A673 (cell line): ENCODE measurements at regions not wholly inside any gene's neighbourhood (a gene's known extent, or its start where the extent isn't known, plus 50 kb on each side); places are given as distances from the start of the nearest gene placed in this dataset.
A peak's percentile ranks its signal among the peaks of the same experiment; 100 is the strongest.

Source experiments
- BruUV-seq: library from RNA; stranded (reverse); fragments of 400-500 nt; replicated peaks from 2 replicates; lab custom pipeline; 2021; lab: Mats Ljungman, UMichigan
- CTCF ChIA-PET: fragments of 300-600 bp; sonication (Branson Sonifier 250); formaldehyde crosslinking; loops from one replicate; lab custom pipeline; 2022; ENCODE audit warnings: antibody characterized with exemption; lab: Charles Lee
- POLR2A ChIA-PET: fragments of 300-600 bp; sonication (Branson Sonifier 250); formaldehyde crosslinking; loops from one replicate; lab custom pipeline; 2022; ENCODE audit warnings: antibody characterized with exemption; ENCODE audit not compliant: low non-redundant PET; lab: Charles Lee
- DNase-seq: peaks from one replicate; pipeline ENCODE4 v3.0.0-alpha.2; 2015; ENCODE audit warnings: low spot score
- H3K27ac ChIP-seq: fragments of 200-600 bp; sonication (generic); 2 replicates; pipeline ENCODE4 v1.5.1; 2016; ENCODE audit warnings: mixed run types, low read depth, mild to moderate bottlenecking, mixed read lengths, antibody characterized with exemption, low read length; ENCODE audit not compliant: poor library complexity, severe bottlenecking
- H3K27me3 ChIP-seq: fragments of 200-600 bp; sonication (generic); replicated peaks from 2 replicates; pipeline ENCODE4 v1.6.1; 2017; ENCODE audit warnings: mixed run types, low read depth, mild to moderate bottlenecking, mixed read lengths, antibody characterized with exemption, low read length; ENCODE audit not compliant: insufficient read depth, poor library complexity
- H3K36me3 ChIP-seq: fragments of 200-600 bp; sonication (generic); 2 replicates; pipeline ENCODE4 v1.6.1; 2016; ENCODE audit warnings: mixed run types, mild to moderate bottlenecking, mixed read lengths, antibody characterized with exemption, low read length; ENCODE audit not compliant: insufficient read depth, poor library complexity, severe bottlenecking
- H3K4me1 ChIP-seq: fragments of 200-600 bp; sonication (generic); 2 replicates; pipeline ENCODE4 v1.6.1; 2017; ENCODE audit warnings: mixed run types, mild to moderate bottlenecking, mixed read lengths, antibody characterized with exemption, low read length; ENCODE audit not compliant: insufficient read depth, poor library complexity, severe bottlenecking
- H3K4me3 ChIP-seq: fragments of 200-600 bp; sonication (generic); 2 replicates; pipeline ENCODE4 v1.5.1; 2016; ENCODE audit warnings: low read depth, mixed run types, mild to moderate bottlenecking, mixed read lengths, low read length; ENCODE audit not compliant: poor library complexity, severe bottlenecking
- H3K9me3 ChIP-seq: fragments of 200-600 bp; sonication (generic); 2 replicates; pipeline ENCODE4 v1.6.1; 2016; ENCODE audit warnings: mixed run types, low read depth, mild to moderate bottlenecking, mixed read lengths, antibody characterized with exemption, low read length; ENCODE audit not compliant: poor library complexity, severe bottlenecking
- EZH2 ChIP-seq: fragments of 200-600 bp; sonication (generic); IDR thresholded peaks from 2 replicates; pipeline ENCODE4 v1.6.1; 2017; ENCODE audit warnings: borderline replicate concordance, low read depth, mild to moderate bottlenecking, mixed read lengths, antibody characterized with exemption, low read length; ENCODE audit not compliant: poor library complexity, severe bottlenecking
- intact Hi-C: fragments of 100-400 bp; cut with micrococcal nuclease; formaldehyde crosslinking; loops from one replicate; pipeline ENCODE4 v1.10.0; 2022; ENCODE audit not compliant: unreplicated experiment
- TF ChIP-seq, protein P1 (sequence below): fragments of 300-800, 200-600 bp; sonication (generic); conservative IDR thresholded peaks from 2 replicates; pipeline ENCODE4 v1.5.1; 2017; ENCODE audit warnings: low read depth, mild to moderate bottlenecking, antibody characterized with exemption, low read length, moderate library complexity, mixed read lengths

DNA sequence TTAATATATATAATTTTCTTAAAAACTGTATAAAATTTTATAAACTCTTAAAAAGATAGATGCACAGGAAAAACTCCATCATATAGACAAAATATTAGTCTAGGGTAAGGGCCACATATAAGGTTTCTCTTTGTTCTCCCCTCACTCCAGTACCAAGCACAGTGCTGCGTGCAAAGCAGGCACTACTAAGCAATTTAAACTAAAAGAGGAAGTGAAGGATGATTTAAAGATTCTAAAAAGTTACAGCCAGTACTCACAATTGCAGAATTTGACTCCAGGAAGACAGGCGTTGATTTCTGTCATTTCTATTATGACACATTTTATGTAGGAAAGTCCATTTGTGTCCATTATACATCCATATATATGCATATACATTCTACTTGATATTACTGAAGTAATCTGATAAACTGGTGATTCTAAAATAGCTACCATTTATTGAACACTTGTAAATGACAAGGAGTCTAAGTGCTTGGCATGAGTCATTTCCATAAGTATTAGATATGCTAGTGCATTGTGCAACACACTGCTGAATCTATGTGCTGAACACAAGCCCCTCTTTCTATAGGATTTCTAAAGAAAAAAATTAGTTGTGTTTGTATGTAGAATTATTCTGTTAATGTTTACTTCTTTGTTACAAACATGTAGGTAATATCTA lies 785.5 kb upstream of the ARRDC4 start:
- no peaks in the 10 kb centered on the region for H3K27me3 ChIP-seq
- H3K36me3 ChIP-seq: no peaks in the 10 kb centered on the region
- CTCF ChIA-PET: no interaction called here
- TF ChIP-seq, protein P1, sequence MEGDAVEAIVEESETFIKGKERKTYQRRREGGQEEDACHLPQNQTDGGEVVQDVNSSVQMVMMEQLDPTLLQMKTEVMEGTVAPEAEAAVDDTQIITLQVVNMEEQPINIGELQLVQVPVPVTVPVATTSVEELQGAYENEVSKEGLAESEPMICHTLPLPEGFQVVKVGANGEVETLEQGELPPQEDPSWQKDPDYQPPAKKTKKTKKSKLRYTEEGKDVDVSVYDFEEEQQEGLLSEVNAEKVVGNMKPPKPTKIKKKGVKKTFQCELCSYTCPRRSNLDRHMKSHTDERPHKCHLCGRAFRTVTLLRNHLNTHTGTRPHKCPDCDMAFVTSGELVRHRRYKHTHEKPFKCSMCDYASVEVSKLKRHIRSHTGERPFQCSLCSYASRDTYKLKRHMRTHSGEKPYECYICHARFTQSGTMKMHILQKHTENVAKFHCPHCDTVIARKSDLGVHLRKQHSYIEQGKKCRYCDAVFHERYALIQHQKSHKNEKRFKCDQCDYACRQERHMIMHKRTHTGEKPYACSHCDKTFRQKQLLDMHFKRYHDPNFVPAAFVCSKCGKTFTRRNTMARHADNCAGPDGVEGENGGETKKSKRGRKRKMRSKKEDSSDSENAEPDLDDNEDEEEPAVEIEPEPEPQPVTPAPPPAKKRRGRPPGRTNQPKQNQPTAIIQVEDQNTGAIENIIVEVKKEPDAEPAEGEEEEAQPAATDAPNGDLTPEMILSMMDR: no peak
- no peak for TF ChIP-seq EZH2
- no peak overlapping the region for H3K27ac ChIP-seq
- peaks cover 8% of the 10 kb centered on the region for H3K4me1 ChIP-seq
- peaks cover 3% of the 10 kb centered on the region for H3K9me3 ChIP-seq
- intact Hi-C loops: no loop called here
- no peak overlapping the region for H3K4me3 ChIP-seq
- no TSS peak for BruUV-seq
- peak; percentile 63 for DNase-seq
- POLR2A ChIA-PET: interaction anchor here (0.6 kb wide), 1 partner anchor 48 kb away, joined by 3 read pairs; no protein-coding TSS in a partner anchor

DNA sequence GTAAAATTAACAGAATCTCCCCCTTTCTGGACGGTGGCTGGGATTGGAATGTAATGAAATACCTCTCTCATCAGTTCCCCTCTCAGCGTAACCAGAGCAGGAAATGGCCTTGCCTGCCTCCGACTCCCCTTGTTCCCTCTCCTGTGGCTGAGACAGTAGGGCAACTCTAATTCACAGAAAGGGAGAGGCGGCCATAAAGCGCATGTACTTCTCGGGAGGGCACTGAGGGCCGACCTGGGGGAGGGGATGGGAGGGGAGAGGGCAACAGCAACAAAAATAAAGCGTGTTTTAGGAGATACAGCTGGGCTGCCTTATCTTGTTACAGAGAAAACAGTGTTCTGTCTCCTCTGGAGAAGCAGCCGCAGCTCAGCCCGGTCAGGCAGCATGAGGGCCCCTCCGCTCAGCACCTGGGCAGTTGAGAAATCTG lies 783.3 kb upstream of the ARRDC4 start:
- TF ChIP-seq EZH2: no peak
- TF ChIP-seq, protein P1: no peak
- POLR2A ChIA-PET: no interaction called here
- Histone ChIP-seq H3K4me1 (peaks cover 8% of the 10 kb centered on the region), H3K27me3 (no peaks in the 10 kb centered on the region), H3K27ac (no peak overlapping the region), H3K36me3 (no peaks in the 10 kb centered on the region), H3K9me3 (peaks cover 3% of the 10 kb centered on the region), H3K4me3 (no peak overlapping the region)
- CTCF ChIA-PET: no interaction called here
- no TSS peak for BruUV-seq
- intact Hi-C loops: no loop called here
- DNase-seq: no peak

DNA sequence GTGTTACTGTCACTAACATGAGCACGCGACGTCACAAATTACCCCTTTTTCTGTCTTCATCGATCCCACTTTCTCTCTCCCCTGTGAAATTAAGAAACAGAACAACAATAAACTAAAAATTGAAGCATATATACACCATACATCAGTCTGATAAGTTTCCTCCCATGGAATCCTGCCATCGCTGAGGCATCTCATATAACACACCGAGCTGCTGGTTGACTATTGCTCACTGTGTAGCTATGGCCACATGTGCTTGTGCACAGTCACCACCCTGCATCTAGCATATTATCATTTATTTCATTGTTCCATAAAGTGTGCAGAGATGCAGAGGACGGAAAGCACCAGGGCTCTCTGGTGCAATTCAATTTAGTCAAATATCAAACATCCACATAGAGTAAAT lies 777.9 kb upstream of the ARRDC4 start:
- intact Hi-C loops: no loop called here
- TF ChIP-seq, protein P1: no peak
- no peak for TF ChIP-seq EZH2
- no peaks in the 10 kb centered on the region for H3K36me3 ChIP-seq
- no peak overlapping the region for H3K27ac ChIP-seq
- H3K9me3 ChIP-seq: peaks cover 3% of the 10 kb centered on the region
- H3K27me3 ChIP-seq: no peaks in the 10 kb centered on the region
- H3K4me1 ChIP-seq: no peaks in the 10 kb centered on the region
- no peak for DNase-seq
- no TSS peak for BruUV-seq
- CTCF ChIA-PET: no interaction called here
- no peak overlapping the region for H3K4me3 ChIP-seq
- POLR2A ChIA-PET: no interaction called here
